ENCODE measurements at regions not wholly inside any gene's neighbourhood (a gene's known extent, or its start where the extent isn't known, plus 50 kb on each side); places are given as distances from the start of the nearest gene placed in this dataset.

DNA sequence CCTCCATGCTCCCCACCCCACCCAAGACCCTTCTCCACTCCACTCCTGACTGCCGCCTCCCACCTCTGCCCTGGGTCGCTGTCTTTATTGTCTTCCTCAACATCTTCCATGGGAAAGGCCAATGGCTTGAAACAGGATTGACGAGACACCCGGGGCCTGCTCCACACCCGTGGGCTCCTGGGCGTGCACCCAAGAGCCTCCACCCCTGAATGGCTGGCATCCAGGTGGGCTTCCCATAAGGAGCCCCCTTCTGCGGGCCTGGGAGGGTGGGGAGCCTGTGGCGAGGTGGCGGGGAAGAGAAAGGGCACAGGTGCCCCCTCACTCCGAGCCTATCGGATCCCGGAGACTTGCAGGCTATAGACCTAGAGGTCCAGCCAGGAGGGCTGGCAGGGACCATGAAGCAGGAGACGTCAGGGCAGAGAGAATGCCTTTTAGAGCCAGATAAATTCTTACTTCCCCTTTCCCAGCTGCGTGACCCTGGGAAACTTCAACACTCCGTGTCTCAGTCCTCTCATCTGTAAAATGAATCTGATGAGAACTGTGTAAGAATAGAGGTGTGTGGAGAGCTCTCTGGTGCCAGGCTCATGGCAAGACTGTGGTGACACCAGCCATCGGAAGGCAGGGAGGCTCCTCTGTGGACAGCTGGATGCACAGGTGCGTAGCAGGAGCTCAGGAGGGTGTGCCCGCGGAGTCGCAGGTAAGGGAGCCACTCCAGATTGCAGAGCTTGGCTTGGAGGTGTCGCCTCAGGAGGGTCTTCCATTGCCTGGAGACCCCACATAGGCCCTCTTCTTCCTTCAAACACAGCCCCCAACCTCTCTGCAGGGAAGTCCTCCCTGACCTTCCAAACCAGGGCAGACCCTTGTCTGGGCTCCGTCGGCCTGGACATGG is 53.9 kb downstream of the SMIM38 start:
- DNase-seq = no peak
- Histone ChIP-seq H3K36me3 (no peaks in the 10 kb centered on the region), H3K27me3 (peaks cover 0 to 16% (median 0%) of the 10 kb centered on the region in 3 donors), H3K4me1 (no peaks in the 10 kb centered on the region), H3K27ac (no peak overlapping the region), H3K4me3 (no peak overlapping the region), H3K9me3 (peaks cover 0 to 9% (median 2%) of the 10 kb centered on the region in 4 donors)
- TF ChIP-seq EP300 (IDR thresholded peaks at IDR 0.05) = no peak
- no peak for TF ChIP-seq POLR2A (IDR thresholded peaks at IDR 0.05)
- TF ChIP-seq, protein P1, sequence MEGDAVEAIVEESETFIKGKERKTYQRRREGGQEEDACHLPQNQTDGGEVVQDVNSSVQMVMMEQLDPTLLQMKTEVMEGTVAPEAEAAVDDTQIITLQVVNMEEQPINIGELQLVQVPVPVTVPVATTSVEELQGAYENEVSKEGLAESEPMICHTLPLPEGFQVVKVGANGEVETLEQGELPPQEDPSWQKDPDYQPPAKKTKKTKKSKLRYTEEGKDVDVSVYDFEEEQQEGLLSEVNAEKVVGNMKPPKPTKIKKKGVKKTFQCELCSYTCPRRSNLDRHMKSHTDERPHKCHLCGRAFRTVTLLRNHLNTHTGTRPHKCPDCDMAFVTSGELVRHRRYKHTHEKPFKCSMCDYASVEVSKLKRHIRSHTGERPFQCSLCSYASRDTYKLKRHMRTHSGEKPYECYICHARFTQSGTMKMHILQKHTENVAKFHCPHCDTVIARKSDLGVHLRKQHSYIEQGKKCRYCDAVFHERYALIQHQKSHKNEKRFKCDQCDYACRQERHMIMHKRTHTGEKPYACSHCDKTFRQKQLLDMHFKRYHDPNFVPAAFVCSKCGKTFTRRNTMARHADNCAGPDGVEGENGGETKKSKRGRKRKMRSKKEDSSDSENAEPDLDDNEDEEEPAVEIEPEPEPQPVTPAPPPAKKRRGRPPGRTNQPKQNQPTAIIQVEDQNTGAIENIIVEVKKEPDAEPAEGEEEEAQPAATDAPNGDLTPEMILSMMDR (IDR thresholded peaks at IDR 0.05) = no peak
- 89 to 92% (median 90%) methylated on average over 19 to 23 of the region's 23 CpGs for WGBS, 5 donors
- intact Hi-C loops (cut with DNase I; ENCODE audit: low total_unique reads) = no loop called here

DNA sequence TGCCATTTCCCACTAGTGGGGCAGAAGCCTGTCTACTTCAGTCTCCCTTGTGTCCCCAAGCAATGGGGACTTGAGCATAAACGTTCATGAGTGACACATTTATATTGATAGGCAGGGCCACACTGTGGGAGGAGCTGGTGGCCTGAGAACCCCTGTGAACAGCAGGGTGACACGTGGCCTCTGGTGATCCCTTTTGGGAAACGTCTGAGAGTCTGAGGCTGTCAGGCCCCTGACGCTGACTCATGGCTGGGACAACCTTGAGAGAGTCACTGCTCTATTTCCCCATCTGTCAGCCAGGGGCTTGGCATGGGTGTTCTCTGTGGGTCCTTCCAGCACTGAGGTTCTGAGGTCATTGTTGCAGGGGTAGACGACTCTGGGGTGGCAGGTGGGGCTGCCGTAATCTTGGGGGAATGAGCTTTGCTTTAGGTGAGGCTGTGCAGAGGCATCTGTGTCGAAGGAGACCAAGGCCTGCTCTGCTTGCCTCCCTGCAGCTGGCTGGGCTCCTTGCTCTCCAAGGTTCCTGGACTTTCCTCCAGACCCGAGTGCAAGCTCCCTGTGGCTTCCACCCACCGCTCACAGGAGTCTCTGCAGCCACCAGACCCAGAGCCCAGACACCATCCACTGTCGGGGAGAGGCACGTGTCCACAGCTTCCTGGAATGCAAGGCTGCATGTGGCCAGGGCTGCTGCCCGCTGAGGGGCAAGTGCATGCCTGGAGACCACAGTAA is 54.7 kb downstream of the SMIM38 start:
- Histone ChIP-seq H3K4me3 (no peak overlapping the region), H3K9me3 (peaks cover 0 to 9% (median 2%) of the 10 kb centered on the region in 4 donors), H3K27me3 (peaks cover 0 to 16% (median 0%) of the 10 kb centered on the region in 3 donors), H3K4me1 (no peaks in the 10 kb centered on the region), H3K36me3 (no peaks in the 10 kb centered on the region), H3K27ac (no peak overlapping the region)
- no peak for TF ChIP-seq POLR2A (IDR thresholded peaks at IDR 0.05)
- no peak for DNase-seq
- intact Hi-C loops (cut with DNase I; ENCODE audit: low total_unique reads) = no loop called here
- WGBS, 5 donors = 69 to 77% (median 71%) methylated on average over 7 to 12 of the region's 12 CpGs

DNA sequence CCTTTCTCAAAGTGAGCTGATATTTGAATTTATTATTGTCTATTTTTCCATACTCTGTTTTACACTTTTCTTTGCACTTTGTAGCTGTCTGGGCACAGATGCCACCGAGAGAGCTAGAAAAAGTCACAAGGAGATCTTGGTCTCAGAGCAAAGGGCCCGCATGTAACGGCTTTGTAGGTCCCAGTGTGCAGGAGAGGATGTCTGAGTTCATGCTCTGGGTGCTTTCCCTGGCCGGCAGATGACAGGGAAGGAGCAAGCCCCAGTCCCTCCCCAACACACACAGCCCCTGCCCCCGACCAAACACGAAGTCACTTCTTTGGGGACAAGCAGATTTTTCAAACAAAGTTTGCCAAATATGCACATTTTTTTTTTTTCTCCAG is 55.8 kb downstream of the SMIM38 start:
- Histone ChIP-seq H3K36me3 (no peaks in the 10 kb centered on the region), H3K27ac (no peak overlapping the region), H3K9me3 (peaks cover 0 to 9% (median 2%) of the 10 kb centered on the region in 4 donors), H3K4me3 (no peak overlapping the region), H3K4me1 (no peaks in the 10 kb centered on the region), H3K27me3 (peaks cover 0 to 16% (median 0%) of the 10 kb centered on the region in 3 donors)
- DNase-seq = no peak
- TF ChIP-seq, protein P1 (IDR thresholded peaks at IDR 0.05) = no peak
- intact Hi-C loops (cut with DNase I; ENCODE audit: low total_unique reads) = no loop called here
- 60 to 65% (median 64%) methylated on average over 6 of the region's 6 CpGs for WGBS, 5 donors

DNA sequence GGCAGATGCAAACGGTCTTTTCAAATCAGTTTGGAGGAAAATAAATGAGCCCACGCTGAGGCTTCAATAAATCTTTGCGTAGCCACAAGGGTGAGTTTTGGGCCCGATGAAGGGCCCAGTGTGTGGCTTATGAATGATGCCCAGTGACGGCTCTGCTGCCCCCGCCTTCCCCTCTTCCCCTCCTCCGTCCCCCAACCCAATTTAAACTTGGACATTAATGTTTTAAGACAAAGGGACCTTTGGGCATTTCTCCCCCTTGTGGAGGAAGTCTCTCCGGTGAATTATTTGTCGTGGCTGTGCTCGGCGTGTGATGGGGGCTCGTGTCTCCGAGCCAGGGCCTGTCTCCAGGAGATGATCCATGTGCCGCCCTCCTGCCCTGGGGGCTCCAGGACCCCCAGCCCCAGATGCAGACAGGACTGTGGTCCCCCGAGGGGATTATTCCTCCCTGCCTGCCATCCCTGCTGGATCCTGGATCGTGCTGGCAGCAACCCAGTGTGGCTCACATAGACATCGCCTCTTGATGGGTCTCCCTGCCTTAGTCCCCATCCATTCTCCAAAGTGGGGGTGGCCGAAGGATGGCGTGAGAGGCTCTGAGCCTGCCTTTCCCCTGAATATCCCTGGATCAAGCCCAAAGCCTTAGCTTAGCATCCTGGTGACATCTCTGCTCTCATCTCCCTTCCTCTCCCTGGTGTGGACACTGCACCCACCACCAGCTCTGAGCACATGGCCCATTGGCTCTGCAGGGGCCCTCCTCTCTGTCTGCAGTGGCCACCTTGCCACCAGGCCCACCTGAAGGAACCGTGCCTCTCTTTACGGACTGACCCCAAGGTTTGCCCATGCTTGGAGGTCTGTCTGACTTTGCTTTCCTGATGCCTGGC is 56.4 kb downstream of the SMIM38 start:
- Histone ChIP-seq H3K27me3 (peaks cover 0 to 16% (median 0%) of the 10 kb centered on the region in 3 donors), H3K4me1 (no peaks in the 10 kb centered on the region), H3K4me3 (no peak overlapping the region), H3K27ac (no peak overlapping the region), H3K36me3 (no peaks in the 10 kb centered on the region), H3K9me3 (peaks cover 0 to 9% (median 2%) of the 10 kb centered on the region in 4 donors)
- WGBS, 5 donors = 35 to 50% (median 43%) methylated on average over 21 of the region's 21 CpGs
- no peak for TF ChIP-seq POLR2AphosphoS5 (IDR thresholded peaks at IDR 0.05)
- TF ChIP-seq, protein P1 (IDR thresholded peaks at IDR 0.05) = peak in 2 of 7 experiments; percentile 11 to 13
- intact Hi-C loops (cut with DNase I; ENCODE audit: low total_unique reads) = no loop called here
- DNase-seq = no peak
